ENCODE measurements at regions not wholly inside any gene's neighbourhood (a gene's known extent, or its start where the extent isn't known, plus 50 kb on each side); places are given as distances from the start of the nearest gene placed in this dataset.
A peak's percentile ranks its signal among the peaks of the same experiment; 100 is the strongest.

DNA sequence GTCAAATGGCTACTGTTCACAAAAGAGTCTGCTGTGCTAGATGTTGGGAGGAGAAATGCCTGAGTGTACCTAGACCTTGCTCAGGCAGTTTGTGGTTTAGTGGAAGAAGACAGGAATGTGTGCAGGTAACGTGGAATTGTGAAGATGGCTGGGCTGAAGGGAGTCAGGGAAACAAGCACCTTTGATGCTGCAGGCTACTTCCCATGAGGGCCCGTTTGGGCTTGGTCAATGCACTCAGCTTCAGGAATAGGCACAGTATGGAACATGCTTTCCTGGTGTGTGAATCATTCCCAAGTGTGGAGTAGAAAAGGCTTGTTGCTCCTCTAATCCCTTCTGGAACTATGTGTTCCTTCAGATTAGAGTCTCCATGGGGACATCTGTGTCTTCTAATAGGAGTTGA is 318.3 kb upstream of the MTNR1B start:
- H3K4me1 ChIP-seq (ENCODE audit: control insufficient read depth, extremely low read depth, insufficient read depth, low read length) = no peaks in the 10 kb centered on the region
- H3K9ac ChIP-seq (ENCODE audit: insufficient read depth, low read length) = no peak overlapping the region
- no peak overlapping the region for H3K4me3 ChIP-seq (replicated peaks in 1 of 4; ENCODE audit: control extremely low read depth in 1 of 4, insufficient read depth in 1 of 4, low read depth in 3 of 4, low read length in 4 of 4)
- no peaks in the 10 kb centered on the region for H3K9me3 ChIP-seq (ENCODE audit: control insufficient read depth, insufficient read depth, low read depth, low read length)
- H3K27me3 ChIP-seq (ENCODE audit: control insufficient read depth, insufficient read depth, low read length) = no peaks in the 10 kb centered on the region
- H3K27ac ChIP-seq (ENCODE audit: insufficient read depth, low read length) = no peak overlapping the region
- H3K36me3 ChIP-seq (ENCODE audit: control insufficient read depth, insufficient read depth, low read length) = no peaks in the 10 kb centered on the region
- DNase-seq (ENCODE audit: low read depth in 2 of 2) = no peak
- TF ChIP-seq, protein P1, sequence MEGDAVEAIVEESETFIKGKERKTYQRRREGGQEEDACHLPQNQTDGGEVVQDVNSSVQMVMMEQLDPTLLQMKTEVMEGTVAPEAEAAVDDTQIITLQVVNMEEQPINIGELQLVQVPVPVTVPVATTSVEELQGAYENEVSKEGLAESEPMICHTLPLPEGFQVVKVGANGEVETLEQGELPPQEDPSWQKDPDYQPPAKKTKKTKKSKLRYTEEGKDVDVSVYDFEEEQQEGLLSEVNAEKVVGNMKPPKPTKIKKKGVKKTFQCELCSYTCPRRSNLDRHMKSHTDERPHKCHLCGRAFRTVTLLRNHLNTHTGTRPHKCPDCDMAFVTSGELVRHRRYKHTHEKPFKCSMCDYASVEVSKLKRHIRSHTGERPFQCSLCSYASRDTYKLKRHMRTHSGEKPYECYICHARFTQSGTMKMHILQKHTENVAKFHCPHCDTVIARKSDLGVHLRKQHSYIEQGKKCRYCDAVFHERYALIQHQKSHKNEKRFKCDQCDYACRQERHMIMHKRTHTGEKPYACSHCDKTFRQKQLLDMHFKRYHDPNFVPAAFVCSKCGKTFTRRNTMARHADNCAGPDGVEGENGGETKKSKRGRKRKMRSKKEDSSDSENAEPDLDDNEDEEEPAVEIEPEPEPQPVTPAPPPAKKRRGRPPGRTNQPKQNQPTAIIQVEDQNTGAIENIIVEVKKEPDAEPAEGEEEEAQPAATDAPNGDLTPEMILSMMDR (conservative IDR thresholded peaks at IDR 0.05 in 1 of 2, IDR thresholded peaks at IDR 0.05 in 1 of 2; ENCODE audit: low read depth in 1 of 2, low read length in 2 of 2) = no peak
- TF ChIP-seq EZH2 (IDR thresholded peaks at IDR 0.05; ENCODE audit: low read length, missing control alignments) = no peak
- no peak overlapping the region for H3K4me2 ChIP-seq (ENCODE audit: extremely low read depth, insufficient read depth, low read length)
- no peak overlapping the region for H2AFZ ChIP-seq (ENCODE audit: low read length)
- H4K20me1 ChIP-seq (ENCODE audit: control insufficient read depth, extremely low read depth, insufficient read depth, low read length) = no peaks in the 10 kb centered on the region
- no peaks in the 10 kb centered on the region for H3K79me2 ChIP-seq (ENCODE audit: control insufficient read depth, insufficient read depth, low read length)

- peak in 1 of 2 donors; percentile 3 for DNase-seq (ENCODE audit: low read depth in 2 of 2)
- TF ChIP-seq, protein P1 (conservative IDR thresholded peaks at IDR 0.05 in 1 of 2, IDR thresholded peaks at IDR 0.05 in 1 of 2; ENCODE audit: low read depth in 1 of 2, low read length in 2 of 2) = no peak
- TF ChIP-seq EZH2 (IDR thresholded peaks at IDR 0.05; ENCODE audit: low read length, missing control alignments) = no peak
- no peak overlapping the region for H3K27ac ChIP-seq (ENCODE audit: insufficient read depth, low read length)
Measured at GRCh38 chr11:92653454-92653853, 316.0 kb upstream of the MTNR1B start.

DNA sequence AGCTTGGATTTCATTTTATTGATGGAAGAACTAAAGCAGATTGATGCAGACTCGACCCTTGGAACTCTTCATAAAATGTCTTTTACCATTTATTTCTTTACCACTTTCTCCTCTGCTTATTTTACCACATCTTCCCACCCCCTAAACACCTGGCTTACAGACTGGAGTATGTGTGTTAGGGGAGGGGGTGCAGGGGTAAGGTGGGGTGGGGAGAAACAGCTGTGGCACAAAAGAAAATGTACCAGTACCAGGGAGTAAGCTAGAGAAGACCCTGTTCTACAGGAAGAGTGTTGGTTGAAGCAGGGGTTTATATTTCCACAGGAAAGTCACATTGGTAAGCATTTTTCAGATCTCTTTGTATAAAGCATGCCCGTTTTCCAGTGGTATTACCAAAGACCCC is 312.7 kb upstream of the MTNR1B start:
- no peaks in the 10 kb centered on the region for H3K9me3 ChIP-seq (ENCODE audit: control insufficient read depth, insufficient read depth, low read depth, low read length)
- no peaks in the 10 kb centered on the region for H3K4me1 ChIP-seq (ENCODE audit: control insufficient read depth, extremely low read depth, insufficient read depth, low read length)
- H4K20me1 ChIP-seq (ENCODE audit: control insufficient read depth, extremely low read depth, insufficient read depth, low read length) = no peaks in the 10 kb centered on the region
- DNase-seq (ENCODE audit: low read depth in 2 of 2) = no peak
- H3K9ac ChIP-seq (ENCODE audit: insufficient read depth, low read length) = no peak overlapping the region
- H3K27me3 ChIP-seq (ENCODE audit: control insufficient read depth, insufficient read depth, low read length) = no peaks in the 10 kb centered on the region
- H3K79me2 ChIP-seq (ENCODE audit: control insufficient read depth, insufficient read depth, low read length) = no peaks in the 10 kb centered on the region
- no peak overlapping the region for H3K27ac ChIP-seq (ENCODE audit: insufficient read depth, low read length)
- H3K36me3 ChIP-seq (ENCODE audit: control insufficient read depth, insufficient read depth, low read length) = no peaks in the 10 kb centered on the region
- no peak overlapping the region for H2AFZ ChIP-seq (ENCODE audit: low read length)
- TF ChIP-seq, protein P1 (conservative IDR thresholded peaks at IDR 0.05 in 1 of 2, IDR thresholded peaks at IDR 0.05 in 1 of 2; ENCODE audit: low read depth in 1 of 2, low read length in 2 of 2) = no peak
- no peak for TF ChIP-seq EZH2 (IDR thresholded peaks at IDR 0.05; ENCODE audit: low read length, missing control alignments)
- H3K4me2 ChIP-seq (ENCODE audit: extremely low read depth, insufficient read depth, low read length) = no peak overlapping the region
- no peak overlapping the region for H3K4me3 ChIP-seq (replicated peaks in 1 of 4; ENCODE audit: control extremely low read depth in 1 of 4, insufficient read depth in 1 of 4, low read depth in 3 of 4, low read length in 4 of 4)

More at GRCh38 chr11:92653454-92653853, 316.0 kb upstream of the MTNR1B start:
- no peaks in the 10 kb centered on the region for H3K9me3 ChIP-seq (ENCODE audit: control insufficient read depth, insufficient read depth, low read depth, low read length)
- no peak overlapping the region for H3K4me3 ChIP-seq (replicated peaks in 1 of 4; ENCODE audit: control extremely low read depth in 1 of 4, insufficient read depth in 1 of 4, low read depth in 3 of 4, low read length in 4 of 4)
- H4K20me1 ChIP-seq (ENCODE audit: control insufficient read depth, extremely low read depth, insufficient read depth, low read length) = no peaks in the 10 kb centered on the region
- H3K4me2 ChIP-seq (ENCODE audit: extremely low read depth, insufficient read depth, low read length) = no peak overlapping the region
- no peaks in the 10 kb centered on the region for H3K27me3 ChIP-seq (ENCODE audit: control insufficient read depth, insufficient read depth, low read length)
- H3K79me2 ChIP-seq (ENCODE audit: control insufficient read depth, insufficient read depth, low read length) = no peaks in the 10 kb centered on the region
- H3K36me3 ChIP-seq (ENCODE audit: control insufficient read depth, insufficient read depth, low read length) = no peaks in the 10 kb centered on the region
- no peaks in the 10 kb centered on the region for H3K4me1 ChIP-seq (ENCODE audit: control insufficient read depth, extremely low read depth, insufficient read depth, low read length)
- H3K9ac ChIP-seq (ENCODE audit: insufficient read depth, low read length) = no peak overlapping the region
- no peak overlapping the region for H2AFZ ChIP-seq (ENCODE audit: low read length)
